DMS 273 (cell line): ENCODE measurements at regions not wholly inside any gene's neighbourhood (a gene's known extent, or its start where the extent isn't known, plus 50 kb on each side); places are given as distances from the start of the nearest gene placed in this dataset.
A peak's percentile ranks its signal among the peaks of the same experiment; 100 is the strongest.
"Not testable (repeated sequence)": the region's sequence is repeated elsewhere in the genome, so short reads cannot be mapped to it uniquely, and the experiment has no call there.

ENCODE experiments used
- DNase-seq: peaks from one replicate; lab custom pipeline; 2025; ENCODE audit not compliant: unreplicated experiment; lab: John Stamatoyannopoulos, UW

- DNase-seq: no peak
Observed at GRCh38 chr13:48583859-48584311, 51.0 kb upstream of the RCBTB2 start.

- peak; percentile 17 for DNase-seq
Observed at GRCh38 chr13:48585456-48585840, 52.6 kb upstream of the RCBTB2 start.

- DNase-seq: no peak
Observed at GRCh38 chr13:48586591-48587103, 53.8 kb upstream of the RCBTB2 start.

- DNase-seq: no peak
Observed at GRCh38 chr13:48588120-48588519, 55.2 kb upstream of the RCBTB2 start.

- DNase-seq: no peak
Observed at GRCh38 chr13:48590141-48590901, 57.4 kb upstream of the RCBTB2 start.

- DNase-seq: not testable (repeated sequence)
Observed at GRCh38 chr13:48591124-48591872, 58.4 kb upstream of the RCBTB2 start.

- no peak for DNase-seq
Observed at GRCh38 chr13:48591889-48592687, 59.2 kb upstream of the RCBTB2 start.

- no peak for DNase-seq
Observed at GRCh38 chr13:48592688-48593049, 59.8 kb upstream of the RCBTB2 start.

GRCh38 chr13:48593536-48593935 is 60.2 kb upstream of the CYSLTR2 start:
- DNase-seq: no peak

- no peak for DNase-seq
Observed at GRCh38 chr13:48594096-48594815, 59.5 kb upstream of the CYSLTR2 start.

- peak; percentile 50 for DNase-seq
Observed at GRCh38 chr13:48595431-48596429, 58.0 kb upstream of the CYSLTR2 start.

- peak; percentile 18 for DNase-seq
Observed at GRCh38 chr13:48600374-48601364, 53.1 kb upstream of the CYSLTR2 start.

GRCh38 chr13:48602296-48603016 is 51.3 kb upstream of the CYSLTR2 start:
- no peak for DNase-seq

GRCh38 chr13:48603375-48603774 is 50.4 kb upstream of the CYSLTR2 start:
- DNase-seq: no peak
